ENCODE measurements at regions not wholly inside any gene's neighbourhood (a gene's known extent, or its start where the extent isn't known, plus 50 kb on each side); places are given as distances from the start of the nearest gene placed in this dataset.

- DNase-seq (ENCODE audit: low read depth): no peak
- no peak for TF ChIP-seq CTCF (conservative IDR thresholded peaks at IDR 0.05; ENCODE audit: low read depth, low read length)
- H3K4me3 ChIP-seq (ENCODE audit: low read depth, low read length): no peak overlapping the region
Observed at GRCh38 chr1:69455718-69456117, 112.0 kb upstream of the LRRC7 start.

- DNase-seq (ENCODE audit: low read depth): no peak
- no peak overlapping the region for H3K4me3 ChIP-seq (ENCODE audit: low read depth, low read length)
- no peak for TF ChIP-seq CTCF (conservative IDR thresholded peaks at IDR 0.05; ENCODE audit: low read depth, low read length)
Observed at GRCh38 chr1:69459244-69459643, 108.5 kb upstream of the LRRC7 start.

GRCh38 chr1:69475021-69475420, 92.7 kb upstream of the LRRC7 start:
- no peak overlapping the region for H3K4me3 ChIP-seq (ENCODE audit: low read depth, low read length)
- DNase-seq (ENCODE audit: low read depth): no peak
- no peak for TF ChIP-seq CTCF (conservative IDR thresholded peaks at IDR 0.05; ENCODE audit: low read depth, low read length)

GRCh38 chr1:69479734-69480133, 88.0 kb upstream of the LRRC7 start:
- no peak for DNase-seq (ENCODE audit: low read depth)
- no peak for TF ChIP-seq CTCF (conservative IDR thresholded peaks at IDR 0.05; ENCODE audit: low read depth, low read length)
- H3K4me3 ChIP-seq (ENCODE audit: low read depth, low read length): no peak overlapping the region

- TF ChIP-seq CTCF (conservative IDR thresholded peaks at IDR 0.05; ENCODE audit: low read depth, low read length): no peak
- H3K4me3 ChIP-seq (ENCODE audit: low read depth, low read length): no peak overlapping the region
- DNase-seq (ENCODE audit: low read depth): no peak
Observed at GRCh38 chr1:69483246-69483645, 84.5 kb upstream of the LRRC7 start.

GRCh38 chr1:69485616-69486015, 82.1 kb upstream of the LRRC7 start:
- no peak for TF ChIP-seq CTCF (conservative IDR thresholded peaks at IDR 0.05; ENCODE audit: low read depth, low read length)
- DNase-seq (ENCODE audit: low read depth): no peak
- no peak overlapping the region for H3K4me3 ChIP-seq (ENCODE audit: low read depth, low read length)

GRCh38 chr1:69491416-69491815, 76.3 kb upstream of the LRRC7 start:
- H3K4me3 ChIP-seq (ENCODE audit: low read depth, low read length): no peak overlapping the region
- no peak for TF ChIP-seq CTCF (conservative IDR thresholded peaks at IDR 0.05; ENCODE audit: low read depth, low read length)
- no peak for DNase-seq (ENCODE audit: low read depth)
